ENCODE measurements at regions not wholly inside any gene's neighbourhood (a gene's known extent, or its start where the extent isn't known, plus 50 kb on each side); places are given as distances from the start of the nearest gene placed in this dataset.

DNA sequence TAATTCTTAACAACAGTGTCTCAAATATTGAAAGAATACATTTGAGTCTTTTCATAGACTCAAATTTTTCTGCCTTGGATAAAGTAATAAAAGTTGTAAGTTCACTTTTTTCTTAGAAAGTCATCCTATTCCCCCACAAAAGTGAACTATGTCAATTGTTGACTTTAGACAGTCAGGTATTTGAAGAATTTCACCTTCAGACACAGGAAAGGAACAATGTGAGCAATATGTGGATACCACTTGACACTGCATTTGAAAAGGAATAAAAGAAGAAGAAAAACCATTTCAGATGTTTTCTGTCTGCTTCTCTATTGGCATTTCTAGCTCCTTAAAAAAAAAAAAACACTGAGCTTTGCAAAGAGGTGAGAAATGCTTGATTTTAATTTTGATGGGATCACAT is 1389.0 kb upstream of the IGFBP7 start:
- H3K27me3 ChIP-seq (replicated peaks) = no peaks in the 10 kb centered on the region
- no peak for DNase-seq (ENCODE audit: low read depth in 1 of 2, low spot score in 2 of 2)
- no peaks in the 10 kb centered on the region for H3K4me1 ChIP-seq (replicated peaks)

DNA sequence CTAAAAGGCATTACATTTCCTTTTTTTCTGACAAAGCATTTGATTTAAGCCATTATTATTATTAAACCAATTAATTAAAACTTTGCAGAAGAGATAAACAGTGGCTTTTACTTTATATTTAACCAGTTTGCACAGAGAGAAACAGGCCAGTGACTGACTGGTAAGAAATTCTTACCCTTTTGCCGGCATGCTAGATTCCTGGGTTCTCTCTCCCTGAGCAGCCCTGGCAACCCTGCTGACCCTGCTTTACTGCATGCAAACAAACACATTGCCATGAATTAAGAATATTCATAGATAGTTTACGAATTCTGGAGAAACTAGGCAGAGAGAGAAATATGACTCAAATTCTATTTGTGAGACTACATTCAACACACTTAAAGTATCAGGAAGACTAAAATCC is 1381.4 kb upstream of the IGFBP7 start:
- DNase-seq (ENCODE audit: low read depth in 1 of 2, low spot score in 2 of 2) = no peak
- Histone ChIP-seq H3K4me1 (replicated peaks) (no peaks in the 10 kb centered on the region), H3K9me3 (replicated peaks) (no peaks in the 10 kb centered on the region), H3K36me3 (no peaks in the 10 kb centered on the region), H3K4me3 (no peak overlapping the region), H3K27me3 (replicated peaks) (no peaks in the 10 kb centered on the region), H3K27ac (no peak overlapping the region)

More for the DNA sequence above, 1389.0 kb upstream of the IGFBP7 start:
- Histone ChIP-seq H3K27ac (no peak overlapping the region), H3K36me3 (no peaks in the 10 kb centered on the region), H3K9me3 (replicated peaks) (no peaks in the 10 kb centered on the region), H3K4me3 (no peak overlapping the region)

GRCh38 chr4:58477950-58478349 is 1367.8 kb upstream of the IGFBP7 start:
- no peaks in the 10 kb centered on the region for H3K4me1 ChIP-seq (replicated peaks)
- no peak for DNase-seq (ENCODE audit: low read depth in 1 of 2, low spot score in 2 of 2)
- H3K27ac ChIP-seq = no peak overlapping the region
- no peaks in the 10 kb centered on the region for H3K36me3 ChIP-seq
- H3K9me3 ChIP-seq (replicated peaks) = no peaks in the 10 kb centered on the region; the same call in 1 of the 2 replicates
- no peaks in the 10 kb centered on the region for H3K27me3 ChIP-seq (replicated peaks)
- no peak overlapping the region for H3K4me3 ChIP-seq

GRCh38 chr4:58477513-58477912 is 1367.3 kb upstream of the IGFBP7 start:
- no peaks in the 10 kb centered on the region for H3K27me3 ChIP-seq (replicated peaks)

DNA sequence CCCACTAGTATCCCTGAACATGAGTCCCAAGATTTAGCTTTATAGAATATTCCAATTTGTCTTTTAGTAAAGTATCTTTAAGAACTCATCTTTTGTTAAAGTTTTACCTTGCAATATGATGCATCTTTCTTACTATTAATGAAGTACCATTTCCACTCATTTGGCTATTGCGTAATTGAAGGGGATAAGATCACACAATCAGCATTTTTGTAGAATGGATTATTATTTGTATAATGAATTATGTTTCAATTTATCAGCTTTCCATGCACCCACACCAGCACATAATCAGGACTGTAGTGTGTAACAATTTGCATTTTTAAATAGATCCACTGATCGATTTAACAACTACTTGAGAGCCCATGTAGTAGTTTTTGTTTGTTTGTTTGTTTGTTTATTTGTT is 1364.9 kb upstream of the IGFBP7 start:
- Histone ChIP-seq H3K36me3 (no peaks in the 10 kb centered on the region), H3K27me3 (replicated peaks) (no peaks in the 10 kb centered on the region), H3K4me3 (no peak overlapping the region), H3K4me1 (replicated peaks) (no peaks in the 10 kb centered on the region), H3K9me3 (replicated peaks) (no peaks in the 10 kb centered on the region; the same call in 1 of the 2 replicates), H3K27ac (no peak overlapping the region)
- DNase-seq (ENCODE audit: low read depth in 1 of 2, low spot score in 2 of 2) = no peak

More at GRCh38 chr4:58477513-58477912, 1367.3 kb upstream of the IGFBP7 start:
- Histone ChIP-seq H3K9me3 (replicated peaks) (no peaks in the 10 kb centered on the region; the same call in 1 of the 2 replicates), H3K4me1 (replicated peaks) (no peaks in the 10 kb centered on the region), H3K4me3 (no peak overlapping the region), H3K27ac (no peak overlapping the region), H3K36me3 (no peaks in the 10 kb centered on the region)
- no peak for DNase-seq (ENCODE audit: low read depth in 1 of 2, low spot score in 2 of 2)

DNA sequence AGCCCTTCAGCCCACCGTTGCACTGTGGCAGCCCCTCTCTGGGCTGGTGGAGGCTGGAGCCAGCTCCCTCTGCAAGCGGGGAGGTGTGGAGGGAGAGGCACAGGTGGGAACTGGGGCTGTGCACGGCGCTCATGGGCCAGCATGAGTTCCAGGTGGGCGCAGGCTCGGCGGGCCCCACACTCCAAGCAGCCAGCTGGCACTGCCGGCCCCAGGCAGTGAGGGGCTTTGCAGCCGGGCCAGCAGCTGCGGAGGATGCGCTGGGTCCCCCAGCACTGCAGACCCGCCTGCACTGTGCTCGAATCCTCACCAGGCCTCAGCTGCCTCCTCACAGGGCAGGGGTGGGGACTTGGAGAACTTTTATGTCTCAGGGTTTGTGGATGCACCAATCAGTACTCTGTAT is 1354.8 kb upstream of the IGFBP7 start:
- H3K4me1 ChIP-seq (replicated peaks) = no peaks in the 10 kb centered on the region
- DNase-seq (ENCODE audit: low read depth in 1 of 2, low spot score in 2 of 2) = no peak
- H3K36me3 ChIP-seq = no peaks in the 10 kb centered on the region
- no peak overlapping the region for H3K4me3 ChIP-seq
- H3K27ac ChIP-seq = no peak overlapping the region
- H3K27me3 ChIP-seq (replicated peaks) = no peaks in the 10 kb centered on the region
- H3K9me3 ChIP-seq (replicated peaks) = no peaks in the 10 kb centered on the region

DNA sequence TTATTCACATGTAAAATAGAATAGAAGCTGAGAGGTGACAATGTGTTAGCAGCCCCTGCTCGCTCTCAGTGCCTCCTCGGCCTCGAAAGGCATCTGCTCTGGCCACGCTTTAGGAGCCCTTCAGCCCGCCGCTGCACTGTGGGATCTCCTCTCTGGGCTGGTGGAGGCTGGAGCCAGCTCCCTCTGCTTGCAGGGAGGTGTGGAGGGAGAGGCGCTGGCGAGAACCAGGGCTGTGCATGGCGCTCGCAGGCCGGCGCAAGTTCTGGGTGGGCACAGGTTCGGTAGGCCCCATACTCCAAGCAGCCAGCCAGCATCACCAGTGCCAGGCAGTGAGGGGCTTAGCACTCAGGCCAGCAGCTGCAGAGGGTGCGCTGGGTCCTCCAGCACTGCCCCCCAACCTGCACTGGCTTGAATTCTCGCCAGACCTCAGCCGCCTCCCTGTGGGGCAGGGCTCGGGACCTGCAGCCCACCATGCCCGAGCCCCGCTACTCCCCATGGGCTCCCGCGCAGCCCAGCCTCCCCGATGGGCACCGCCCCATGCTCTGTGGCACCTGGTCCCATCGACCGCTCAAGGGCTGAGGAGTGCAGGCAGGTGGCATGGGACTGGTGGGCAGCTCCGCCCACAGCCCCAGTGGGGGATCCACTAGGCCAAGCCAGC is 1346.7 kb upstream of the IGFBP7 start:
- no peak overlapping the region for H3K27ac ChIP-seq
- no peaks in the 10 kb centered on the region for H3K27me3 ChIP-seq (replicated peaks)
- H3K36me3 ChIP-seq = no peaks in the 10 kb centered on the region
- no peak overlapping the region for H3K4me3 ChIP-seq
- H3K9me3 ChIP-seq (replicated peaks) = no peaks in the 10 kb centered on the region
- H3K4me1 ChIP-seq (replicated peaks) = no peaks in the 10 kb centered on the region
- no peak for DNase-seq (ENCODE audit: low read depth in 1 of 2, low spot score in 2 of 2)

DNA sequence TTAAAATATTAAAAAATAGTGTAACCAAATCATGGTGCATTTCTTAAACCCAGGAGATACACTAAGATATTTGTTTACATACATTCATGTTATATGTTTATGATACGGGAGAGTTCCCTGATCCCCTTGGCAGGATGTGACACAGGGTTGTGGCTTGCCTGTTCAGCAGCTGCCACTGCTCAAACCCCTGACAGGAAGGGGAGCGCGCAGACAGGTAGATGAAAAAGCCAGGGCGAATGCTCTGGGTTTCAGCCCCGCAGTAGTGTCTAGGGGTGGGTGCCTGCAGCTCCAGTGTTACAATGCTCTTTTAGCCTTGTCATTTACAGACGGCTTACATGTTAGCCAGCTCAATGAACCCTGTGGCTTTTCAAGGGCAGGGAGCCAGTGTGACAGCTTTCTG is 1343.8 kb upstream of the IGFBP7 start:
- H3K36me3 ChIP-seq = no peaks in the 10 kb centered on the region
- no peak overlapping the region for H3K27ac ChIP-seq
- no peaks in the 10 kb centered on the region for H3K4me1 ChIP-seq (replicated peaks)
- no peak overlapping the region for H3K4me3 ChIP-seq
- no peaks in the 10 kb centered on the region for H3K27me3 ChIP-seq (replicated peaks)
- DNase-seq (ENCODE audit: low read depth in 1 of 2, low spot score in 2 of 2) = no peak
- H3K9me3 ChIP-seq (replicated peaks) = no peaks in the 10 kb centered on the region

GRCh38 chr4:58451707-58452106 is 1341.5 kb upstream of the IGFBP7 start:
- DNase-seq (ENCODE audit: low read depth in 1 of 2, low spot score in 2 of 2) = no peak
- Histone ChIP-seq H3K27ac (no peak overlapping the region), H3K36me3 (no peaks in the 10 kb centered on the region), H3K4me1 (replicated peaks) (no peaks in the 10 kb centered on the region), H3K4me3 (no peak overlapping the region), H3K27me3 (replicated peaks) (no peaks in the 10 kb centered on the region), H3K9me3 (replicated peaks) (no peaks in the 10 kb centered on the region)

DNA sequence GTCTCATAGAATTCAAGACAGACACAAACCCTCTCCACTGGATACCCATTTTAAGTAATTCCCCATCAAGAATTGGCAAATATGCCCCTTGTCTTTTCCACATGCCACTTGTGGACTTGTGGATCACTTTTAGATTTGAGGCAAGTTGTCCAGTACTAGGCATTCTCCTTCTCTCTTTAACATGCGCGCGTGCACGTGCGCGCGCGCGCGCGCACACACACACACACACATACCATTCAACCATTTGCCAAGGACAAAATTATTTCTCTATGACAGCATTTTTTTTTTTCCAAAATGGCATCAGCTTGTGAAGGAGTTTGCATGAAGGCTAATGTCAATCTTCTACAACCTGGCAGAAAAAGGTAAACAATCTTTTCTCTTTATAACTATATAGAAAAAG is 1325.7 kb upstream of the IGFBP7 start:
- H3K27me3 ChIP-seq (replicated peaks) = no peaks in the 10 kb centered on the region
- H3K27ac ChIP-seq = no peak overlapping the region
- no peaks in the 10 kb centered on the region for H3K4me1 ChIP-seq (replicated peaks)
- H3K4me3 ChIP-seq = no peak overlapping the region
- DNase-seq (ENCODE audit: low read depth in 1 of 2, low spot score in 2 of 2) = no peak
- no peaks in the 10 kb centered on the region for H3K36me3 ChIP-seq
- H3K9me3 ChIP-seq (replicated peaks) = no peaks in the 10 kb centered on the region

DNA sequence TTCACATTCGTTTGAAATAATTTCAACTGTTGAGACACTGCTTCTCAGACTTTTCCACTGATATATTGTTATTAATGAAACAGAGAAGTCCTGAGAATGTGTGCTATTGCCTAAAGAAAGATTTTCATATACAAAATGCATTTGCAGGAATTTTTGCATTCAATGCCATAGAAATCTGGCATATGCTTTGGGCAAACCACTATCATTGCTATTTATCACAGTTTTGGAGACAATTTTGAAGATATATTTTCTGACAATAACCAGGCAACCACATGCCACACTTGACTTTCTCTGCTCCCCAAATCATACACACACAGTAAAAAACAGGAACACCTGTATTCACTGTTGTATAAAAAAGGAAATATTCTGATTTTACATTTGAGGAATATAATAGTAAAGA is 1303.7 kb upstream of the IGFBP7 start:
- H3K36me3 ChIP-seq = no peaks in the 10 kb centered on the region
- H3K4me1 ChIP-seq (replicated peaks) = no peaks in the 10 kb centered on the region
- no peaks in the 10 kb centered on the region for H3K27me3 ChIP-seq (replicated peaks)
- no peak overlapping the region for H3K27ac ChIP-seq
- H3K4me3 ChIP-seq = no peak overlapping the region
- H3K9me3 ChIP-seq (replicated peaks) = no peaks in the 10 kb centered on the region
- no peak for DNase-seq (ENCODE audit: low read depth in 1 of 2, low spot score in 2 of 2)

DNA sequence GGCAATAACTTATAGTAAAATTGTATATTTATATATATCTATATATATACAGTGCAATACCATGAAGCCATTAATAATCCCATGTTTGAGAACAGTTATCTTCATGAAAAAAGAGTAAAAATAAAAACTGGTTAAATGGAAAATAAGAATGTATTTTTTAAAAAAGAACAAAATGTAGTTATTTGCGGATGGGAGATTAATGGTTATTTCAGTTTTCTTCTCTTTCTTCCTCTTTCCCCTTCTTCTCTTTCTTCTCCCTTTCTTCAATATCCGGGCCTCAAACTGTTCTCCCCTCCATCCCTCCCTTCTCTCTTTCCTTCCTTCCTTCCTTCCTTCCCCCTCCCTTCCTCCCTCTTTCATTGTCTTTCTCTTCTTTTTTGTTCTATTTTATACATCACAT is 1301.7 kb upstream of the IGFBP7 start:
- H3K27me3 ChIP-seq (replicated peaks) = no peaks in the 10 kb centered on the region
- no peak overlapping the region for H3K4me3 ChIP-seq
- DNase-seq (ENCODE audit: low read depth in 1 of 2, low spot score in 2 of 2) = no peak
- no peaks in the 10 kb centered on the region for H3K36me3 ChIP-seq
- no peaks in the 10 kb centered on the region for H3K9me3 ChIP-seq (replicated peaks)
- H3K4me1 ChIP-seq (replicated peaks) = no peaks in the 10 kb centered on the region
- H3K27ac ChIP-seq = no peak overlapping the region

GRCh38 chr4:58406762-58407161 is 1296.6 kb upstream of the IGFBP7 start:
- no peaks in the 10 kb centered on the region for H3K9me3 ChIP-seq (replicated peaks)
- no peaks in the 10 kb centered on the region for H3K27me3 ChIP-seq (replicated peaks)
- DNase-seq (ENCODE audit: low read depth in 1 of 2, low spot score in 2 of 2) = no peak
- no peak overlapping the region for H3K27ac ChIP-seq
- no peaks in the 10 kb centered on the region for H3K4me1 ChIP-seq (replicated peaks)
- H3K36me3 ChIP-seq = no peaks in the 10 kb centered on the region
- H3K4me3 ChIP-seq = no peak overlapping the region

- no peaks in the 10 kb centered on the region for H3K36me3 ChIP-seq
- no peaks in the 10 kb centered on the region; the same call in 1 of the 2 replicates for H3K9me3 ChIP-seq (replicated peaks)
- no peak overlapping the region for H3K4me3 ChIP-seq
- DNase-seq (ENCODE audit: low read depth in 1 of 2, low spot score in 2 of 2) = no peak
- no peaks in the 10 kb centered on the region for H3K4me1 ChIP-seq (replicated peaks)
- no peak overlapping the region for H3K27ac ChIP-seq
- H3K27me3 ChIP-seq (replicated peaks) = no peaks in the 10 kb centered on the region
Measured at GRCh38 chr4:58368221-58368620, 1258.0 kb upstream of the IGFBP7 start.

All from SJSA1 (cell line).